Suprapubic skin (tissue), 4 donors: ENCODE measurements at regions not wholly inside any gene's neighbourhood (a gene's known extent, or its start where the extent isn't known, plus 50 kb on each side); places are given as distances from the start of the nearest gene placed in this dataset.

Experiments
- DNase-seq, 2 donors: peaks; one replicate each; pipeline ENCODE4 v3.0.0-alpha.2; 2019; ENCODE audit warnings: low spot score in 2 of 2
- H3K27ac ChIP-seq: fragments of 200-600 bp; sonication (generic); one replicate; pipeline ENCODE4 v1.5.1; 2019
- H3K27me3 ChIP-seq: fragments of 200-600 bp; sonication (generic); one replicate; pipeline ENCODE4 v1.5.1; 2019
- H3K36me3 ChIP-seq: fragments of 200-600 bp; sonication (generic); one replicate; pipeline ENCODE4 v1.5.1; 2019
- H3K4me1 ChIP-seq: fragments of 200-600 bp; sonication (generic); one replicate; pipeline ENCODE4 v1.5.1; 2019
- H3K4me3 ChIP-seq: fragments of 200-600 bp; sonication (generic); one replicate; pipeline ENCODE4 v1.5.1; 2019; ENCODE audit warnings: mild to moderate bottlenecking
- H3K9me3 ChIP-seq: fragments of 200-600 bp; sonication (generic); one replicate; pipeline ENCODE4 v1.5.1; 2019
- EP300 ChIP-seq: sonication (generic); formaldehyde crosslinking; IDR thresholded peaks from one replicate; pipeline ENCODE4 v1.6.1; 2017; ENCODE audit warnings: antibody characterized with exemption
- POLR2A ChIP-seq, 2 donors: fragments of 450-650 bp; IDR thresholded peaks; one replicate each; pipeline ENCODE4 v1.6.1; 2017; ENCODE audit warnings: antibody characterized with exemption in 2 of 2, mild to moderate bottlenecking in 2 of 2, moderate library complexity in 2 of 2
- POLR2AphosphoS5 ChIP-seq, 3 donors: sonication (generic); formaldehyde crosslinking; IDR thresholded peaks; one replicate each; pipeline ENCODE4 v1.6.1; 2017; ENCODE audit warnings: antibody characterized with exemption in 3 of 3
- WGBS: methylation state at CpG from one replicate; pipeline ENCODE4 v1.1.5; 2018; 5-methylcytosine and 5-hydroxymethylcytosine counted together
- TF ChIP-seq, protein P1 (sequence below), 2 donors: fragments of 200-600 bp in 1 of 2; fragments of 450-650 bp in 1 of 2; sonication (generic) in 1 of 2; IDR thresholded peaks; one replicate each; pipeline ENCODE4 v1.5.1; 2016 to 2019; ENCODE audit warnings: antibody characterized with exemption in 2 of 2, mild to moderate bottlenecking in 1 of 2, moderate library complexity in 1 of 2

DNA sequence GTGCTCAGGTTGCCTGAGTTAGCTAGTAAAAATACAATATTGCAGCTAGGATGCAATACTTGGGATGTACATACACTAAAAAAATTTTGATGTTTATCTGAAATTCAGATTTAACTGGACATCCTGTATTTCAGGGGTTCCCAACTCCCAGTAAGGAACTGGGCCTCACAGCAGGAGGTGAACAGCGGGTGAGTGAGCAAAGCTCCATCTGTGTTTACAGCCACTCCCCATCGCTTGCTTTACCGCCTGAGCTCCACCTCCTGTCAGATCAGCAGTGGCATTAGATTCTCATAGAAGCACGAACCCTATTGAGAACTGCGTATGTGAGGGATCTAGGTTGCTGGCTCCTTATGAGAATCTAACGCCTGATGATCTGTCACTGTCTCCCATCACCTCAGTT lies 285.1 kb upstream of the PROK2 start:
- TF ChIP-seq EP300, result no peak
- TF ChIP-seq POLR2A (IDR thresholded peaks at IDR 0.05), result no peak
- TF ChIP-seq, protein P1, sequence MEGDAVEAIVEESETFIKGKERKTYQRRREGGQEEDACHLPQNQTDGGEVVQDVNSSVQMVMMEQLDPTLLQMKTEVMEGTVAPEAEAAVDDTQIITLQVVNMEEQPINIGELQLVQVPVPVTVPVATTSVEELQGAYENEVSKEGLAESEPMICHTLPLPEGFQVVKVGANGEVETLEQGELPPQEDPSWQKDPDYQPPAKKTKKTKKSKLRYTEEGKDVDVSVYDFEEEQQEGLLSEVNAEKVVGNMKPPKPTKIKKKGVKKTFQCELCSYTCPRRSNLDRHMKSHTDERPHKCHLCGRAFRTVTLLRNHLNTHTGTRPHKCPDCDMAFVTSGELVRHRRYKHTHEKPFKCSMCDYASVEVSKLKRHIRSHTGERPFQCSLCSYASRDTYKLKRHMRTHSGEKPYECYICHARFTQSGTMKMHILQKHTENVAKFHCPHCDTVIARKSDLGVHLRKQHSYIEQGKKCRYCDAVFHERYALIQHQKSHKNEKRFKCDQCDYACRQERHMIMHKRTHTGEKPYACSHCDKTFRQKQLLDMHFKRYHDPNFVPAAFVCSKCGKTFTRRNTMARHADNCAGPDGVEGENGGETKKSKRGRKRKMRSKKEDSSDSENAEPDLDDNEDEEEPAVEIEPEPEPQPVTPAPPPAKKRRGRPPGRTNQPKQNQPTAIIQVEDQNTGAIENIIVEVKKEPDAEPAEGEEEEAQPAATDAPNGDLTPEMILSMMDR (IDR thresholded peaks at IDR 0.05), result no peak
- no peak for TF ChIP-seq POLR2AphosphoS5 (IDR thresholded peaks at IDR 0.05)
- no peak overlapping the region for H3K27ac ChIP-seq
- H3K27me3 ChIP-seq, result no peaks in the 10 kb centered on the region
- no peaks in the 10 kb centered on the region for H3K36me3 ChIP-seq
- no peak for DNase-seq
- 95% methylated on average over 6 of the region's 6 CpGs for WGBS
- H3K4me3 ChIP-seq, result no peak overlapping the region
- H3K4me1 ChIP-seq, result no peaks in the 10 kb centered on the region
- H3K9me3 ChIP-seq, result peaks cover 1% of the 10 kb centered on the region

DNA sequence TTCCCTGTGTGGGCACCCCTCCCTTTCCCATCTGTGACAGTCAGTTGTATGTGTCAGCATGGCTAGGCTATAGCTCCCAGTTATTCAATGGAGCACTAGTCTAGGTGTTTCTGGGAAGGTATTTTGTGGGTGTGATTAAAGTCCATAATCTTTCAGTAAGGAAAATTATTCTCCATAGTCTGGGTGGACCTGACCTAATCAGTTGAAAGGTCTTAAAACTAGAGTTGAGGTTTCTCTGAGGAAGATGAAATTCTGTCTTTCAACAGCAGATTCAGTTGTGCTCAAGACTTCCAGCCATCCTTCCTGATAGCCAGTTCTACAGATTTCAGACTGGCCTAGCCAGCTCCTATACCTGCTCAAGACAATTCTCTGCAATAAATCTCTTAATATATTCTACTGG lies 284.6 kb upstream of the PROK2 start:
- no peak for DNase-seq
- H3K9me3 ChIP-seq, result no peaks in the 10 kb centered on the region
- H3K4me3 ChIP-seq, result no peak overlapping the region
- no peak overlapping the region for H3K27ac ChIP-seq
- no peak for TF ChIP-seq EP300
- no peak for TF ChIP-seq POLR2A (IDR thresholded peaks at IDR 0.05)
- TF ChIP-seq, protein P1 (IDR thresholded peaks at IDR 0.05), result no peak
- no peak for TF ChIP-seq POLR2AphosphoS5 (IDR thresholded peaks at IDR 0.05)
- no peaks in the 10 kb centered on the region for H3K36me3 ChIP-seq
- no peaks in the 10 kb centered on the region for H3K4me1 ChIP-seq
- H3K27me3 ChIP-seq, result no peaks in the 10 kb centered on the region

DNA sequence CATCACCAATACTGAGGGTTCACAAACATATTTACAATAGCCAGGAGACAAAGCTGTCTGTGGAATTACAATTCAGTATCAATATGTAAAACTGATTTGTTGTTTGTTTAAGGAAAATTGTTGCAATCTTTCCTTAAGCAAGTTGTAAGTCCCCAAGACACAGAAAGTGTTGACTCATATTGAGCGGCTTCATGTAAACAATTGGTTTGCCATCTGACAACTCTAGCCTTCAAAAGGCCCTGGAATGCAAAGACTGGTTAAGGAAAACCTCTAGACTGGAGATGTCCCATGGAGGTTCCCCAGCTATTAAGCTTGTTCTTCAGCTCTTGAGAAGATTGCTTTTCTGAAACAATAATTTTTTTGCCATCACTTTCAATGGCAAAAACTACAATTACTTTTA lies 283.7 kb upstream of the PROK2 start:
- WGBS, result 84% methylated on average over 1 of the region's 1 CpG
- Histone ChIP-seq H3K36me3 (no peaks in the 10 kb centered on the region), H3K27me3 (no peaks in the 10 kb centered on the region), H3K9me3 (no peaks in the 10 kb centered on the region), H3K4me1 (no peaks in the 10 kb centered on the region), H3K4me3 (no peak overlapping the region), H3K27ac (no peak overlapping the region)
- no peak for TF ChIP-seq POLR2AphosphoS5 (IDR thresholded peaks at IDR 0.05)
- no peak for TF ChIP-seq EP300
- TF ChIP-seq POLR2A (IDR thresholded peaks at IDR 0.05), result no peak
- TF ChIP-seq, protein P1 (IDR thresholded peaks at IDR 0.05), result no peak
- DNase-seq, result no peak

DNA sequence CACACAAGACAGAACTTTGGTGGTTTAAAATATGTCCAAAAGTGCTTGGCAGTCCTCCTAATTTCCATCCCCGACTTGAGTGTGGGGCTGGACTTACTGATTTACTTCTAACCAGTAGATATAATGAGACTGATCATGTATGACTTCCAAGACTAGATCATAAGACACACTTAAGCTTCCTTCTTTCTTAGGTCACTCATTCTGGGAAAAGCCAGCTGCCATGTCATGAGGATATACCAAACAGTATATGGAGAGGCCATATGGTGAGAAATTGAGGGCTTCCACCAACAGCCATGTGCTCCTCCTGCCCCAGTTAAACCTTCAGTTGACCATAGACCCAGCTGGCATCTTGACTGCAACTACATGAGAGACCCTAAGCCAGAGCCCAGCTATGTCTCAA lies 282.8 kb upstream of the PROK2 start:
- H3K4me3 ChIP-seq, result no peak overlapping the region
- WGBS, result 50% methylated on average over 1 of the region's 1 CpG
- no peaks in the 10 kb centered on the region for H3K27me3 ChIP-seq
- no peaks in the 10 kb centered on the region for H3K36me3 ChIP-seq
- H3K9me3 ChIP-seq, result no peaks in the 10 kb centered on the region
- no peak for DNase-seq
- H3K4me1 ChIP-seq, result no peaks in the 10 kb centered on the region
- no peak for TF ChIP-seq EP300
- TF ChIP-seq, protein P1 (IDR thresholded peaks at IDR 0.05), result no peak
- no peak for TF ChIP-seq POLR2A (IDR thresholded peaks at IDR 0.05)
- TF ChIP-seq POLR2AphosphoS5 (IDR thresholded peaks at IDR 0.05), result no peak
- no peak overlapping the region for H3K27ac ChIP-seq

DNA sequence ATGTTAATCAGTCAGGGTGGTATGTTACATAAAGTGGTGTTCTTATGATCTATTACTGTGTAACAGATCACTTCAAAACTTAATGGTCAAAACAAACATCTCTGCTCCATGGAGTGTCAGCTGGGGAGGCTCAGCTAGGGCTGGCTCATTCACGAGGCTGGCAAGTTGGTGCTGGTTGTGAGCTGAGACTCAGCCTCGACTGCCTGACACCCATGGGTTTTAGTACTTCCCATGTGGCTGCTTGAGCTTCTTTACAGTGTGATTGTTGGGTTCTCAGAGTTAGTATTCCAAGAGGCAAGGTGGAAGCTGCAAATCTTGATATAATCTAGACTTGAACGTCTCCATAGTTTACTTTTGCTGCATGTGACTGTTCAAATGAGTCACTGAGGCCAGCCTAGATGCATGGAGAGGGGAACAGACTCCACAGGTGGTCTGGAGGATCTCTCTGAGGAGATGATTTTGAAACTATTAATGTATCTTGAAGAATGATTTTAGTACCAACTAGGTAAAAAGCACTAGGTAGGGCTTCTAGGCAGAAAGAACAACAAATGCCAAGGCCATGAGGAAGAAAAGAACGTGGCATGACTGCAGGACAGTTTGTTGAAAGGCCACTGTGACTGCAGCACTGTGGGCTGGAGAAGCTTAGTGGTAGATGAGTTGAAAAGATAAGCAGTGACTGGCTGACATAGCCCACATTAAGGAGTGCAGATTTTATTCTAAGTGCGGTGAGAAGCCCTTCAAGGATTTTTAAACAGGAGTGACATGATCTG lies 281.1 kb upstream of the PROK2 start:
- H3K27ac ChIP-seq, result no peak overlapping the region
- H3K27me3 ChIP-seq, result no peaks in the 10 kb centered on the region
- H3K4me3 ChIP-seq, result no peak overlapping the region
- H3K9me3 ChIP-seq, result no peaks in the 10 kb centered on the region
- DNase-seq, result no peak
- 77% methylated on average over 5 of the region's 5 CpGs for whole genome bisulfite sequencing
- no peak for TF ChIP-seq EP300
- TF ChIP-seq, protein P1 (IDR thresholded peaks at IDR 0.05), result no peak
- H3K36me3 ChIP-seq, result no peaks in the 10 kb centered on the region
- H3K4me1 ChIP-seq, result no peaks in the 10 kb centered on the region
